ENCODE measurements at regions not wholly inside any gene's neighbourhood (a gene's known extent, or its start where the extent isn't known, plus 50 kb on each side); places are given as distances from the start of the nearest gene placed in this dataset.
"Not testable (repeated sequence)": the region's sequence is repeated elsewhere in the genome, so short reads cannot be mapped to it uniquely, and the experiment has no call there.

DNA sequence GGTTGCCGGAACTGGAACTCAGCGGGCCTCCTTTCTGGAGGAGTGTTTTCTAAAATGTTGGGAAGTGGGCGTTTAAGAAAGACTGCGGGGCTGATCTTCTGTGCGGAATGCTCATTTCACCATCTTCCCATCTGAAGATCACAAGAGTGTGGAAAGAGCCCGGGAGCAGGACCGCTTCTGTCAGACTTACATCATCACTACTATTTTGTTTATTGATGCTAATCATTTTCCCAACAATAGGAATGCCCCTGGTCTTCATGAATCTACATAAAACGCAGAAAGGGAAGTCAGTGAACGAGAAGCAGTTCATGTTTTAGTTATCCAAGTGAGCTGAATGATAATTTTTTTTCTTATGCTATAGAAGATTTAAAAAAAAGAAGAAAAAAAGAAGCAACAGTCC, 447.8 kb upstream of the MKI67 start:
- no peaks in the 10 kb centered on the region for H3K4me1 Mint-ChIP-seq
- H3K9me3 Mint-ChIP-seq, result no peaks in the 10 kb centered on the region
- DNase-seq (no peak), ATAC-seq (replicated peaks) (no peak)
- no peak overlapping the region for H3K27ac Mint-ChIP-seq
- H3K36me3 Mint-ChIP-seq, result peaks cover 0 to 2% of the 10 kb centered on the region in 2 donors
- H3K4me3 Mint-ChIP-seq, result no peak overlapping the region
- no peaks in the 10 kb centered on the region for H3K27me3 Mint-ChIP-seq

- H3K27me3 Mint-ChIP-seq, result no peaks in the 10 kb centered on the region
- DNase-seq (no peak), ATAC-seq (replicated peaks) (no peak)
- H3K36me3 Mint-ChIP-seq, result no peaks in the 10 kb centered on the region
- H3K4me3 Mint-ChIP-seq, result no peak overlapping the region
- H3K4me1 Mint-ChIP-seq, result no peaks in the 10 kb centered on the region
- no peaks in the 10 kb centered on the region for H3K9me3 Mint-ChIP-seq
- H3K27ac Mint-ChIP-seq, result no peak overlapping the region
These were observed 448.5 kb upstream of the MKI67 start for GRCh38 chr10:128574581-128575210.

GRCh38 chr10:128575761-128576160, 449.5 kb upstream of the MKI67 start:
- H3K9me3 Mint-ChIP-seq, result no peaks in the 10 kb centered on the region
- H3K27ac Mint-ChIP-seq, result no peak overlapping the region
- no peaks in the 10 kb centered on the region for H3K4me1 Mint-ChIP-seq
- no peak for DNase-seq
- no peak overlapping the region for H3K4me3 Mint-ChIP-seq
- ATAC-seq (replicated peaks), result no peak
- no peaks in the 10 kb centered on the region for H3K36me3 Mint-ChIP-seq
- no peaks in the 10 kb centered on the region for H3K27me3 Mint-ChIP-seq

DNA sequence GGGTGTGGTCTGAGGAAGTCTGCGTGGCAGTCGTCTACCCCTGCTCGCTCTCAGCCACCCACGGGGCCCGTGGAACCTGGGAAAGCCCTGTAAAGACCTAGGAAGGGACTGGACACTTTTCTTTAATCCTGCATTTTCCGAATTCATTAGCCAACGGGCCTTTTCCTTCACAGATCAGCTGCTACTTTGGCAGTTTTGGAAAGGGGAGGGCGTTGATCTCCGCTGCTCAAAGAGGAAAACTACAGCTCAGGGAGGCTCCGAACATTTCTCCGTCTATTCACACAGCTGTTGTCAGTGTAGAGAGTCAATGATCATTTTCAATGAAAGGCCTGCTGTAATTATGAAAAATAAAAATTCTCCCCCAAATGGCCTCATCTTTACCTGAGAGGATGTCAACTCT, 450.1 kb upstream of the MKI67 start:
- Mint-ChIP-seq H3K27ac (no peak overlapping the region), H3K27me3 (no peaks in the 10 kb centered on the region), H3K9me3 (no peaks in the 10 kb centered on the region), H3K36me3 (no peaks in the 10 kb centered on the region), H3K4me3 (no peak overlapping the region), H3K4me1 (no peaks in the 10 kb centered on the region)
- DNase-seq, result no peak
- no peak for ATAC-seq (replicated peaks)

DNA sequence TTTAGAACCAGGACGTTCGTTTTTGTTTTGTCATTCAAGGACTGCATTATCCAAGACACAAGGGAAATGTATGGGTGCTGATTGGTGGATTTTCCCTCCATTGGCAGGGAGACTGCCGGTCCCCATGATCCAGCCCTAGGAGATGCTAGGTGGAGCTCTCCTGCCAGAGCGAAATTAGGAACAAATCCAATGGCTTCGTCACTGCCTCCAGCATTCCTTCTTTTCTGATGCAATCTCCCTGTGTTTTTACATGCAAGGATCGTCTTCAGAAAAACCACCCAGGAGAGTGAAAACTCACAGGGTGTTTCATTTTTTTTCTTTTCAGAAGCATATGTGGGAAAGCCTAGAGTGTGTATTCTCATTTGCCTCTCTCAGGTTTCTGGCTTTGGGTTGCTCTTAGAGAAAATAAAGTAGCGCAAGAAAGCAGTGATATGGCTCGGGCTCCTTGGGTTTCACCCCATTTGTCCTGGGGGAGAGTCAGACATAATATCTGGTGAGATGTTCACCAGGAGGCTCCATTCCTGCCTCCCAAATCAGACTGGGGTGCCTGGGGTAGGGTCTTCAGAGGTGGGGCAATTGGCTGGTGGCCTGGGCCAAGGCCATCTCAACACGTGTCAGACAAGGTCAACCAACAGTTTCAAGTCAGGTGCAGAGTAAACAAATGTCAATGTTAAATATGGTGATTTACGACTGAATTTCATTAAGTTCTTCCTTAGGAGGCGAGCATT, 450.9 kb upstream of the MKI67 start:
- no peak overlapping the region for H3K27ac Mint-ChIP-seq
- ATAC-seq (replicated peaks) (no peak), DNase-seq (no peak)
- no peaks in the 10 kb centered on the region for H3K36me3 Mint-ChIP-seq
- H3K27me3 Mint-ChIP-seq, result no peaks in the 10 kb centered on the region
- no peak overlapping the region for H3K4me3 Mint-ChIP-seq
- H3K9me3 Mint-ChIP-seq, result no peaks in the 10 kb centered on the region
- no peaks in the 10 kb centered on the region for H3K4me1 Mint-ChIP-seq

- DNase-seq (no peak), ATAC-seq (replicated peaks) (no peak)
- Mint-ChIP-seq H3K27ac (no peak overlapping the region), H3K4me3 (no peak overlapping the region), H3K4me1 (no peaks in the 10 kb centered on the region), H3K9me3 (no peaks in the 10 kb centered on the region), H3K27me3 (no peaks in the 10 kb centered on the region), H3K36me3 (no peaks in the 10 kb centered on the region)
These were observed 451.9 kb upstream of the MKI67 start for GRCh38 chr10:128577958-128578750.

GRCh38 chr10:128578766-128579165, 452.5 kb upstream of the MKI67 start:
- no peaks in the 10 kb centered on the region for H3K27me3 Mint-ChIP-seq
- DNase-seq, result no peak
- no peaks in the 10 kb centered on the region for H3K36me3 Mint-ChIP-seq
- no peaks in the 10 kb centered on the region for H3K4me1 Mint-ChIP-seq
- ATAC-seq (replicated peaks), result no peak
- no peaks in the 10 kb centered on the region for H3K9me3 Mint-ChIP-seq
- no peak overlapping the region for H3K27ac Mint-ChIP-seq
- no peak overlapping the region for H3K4me3 Mint-ChIP-seq

DNA sequence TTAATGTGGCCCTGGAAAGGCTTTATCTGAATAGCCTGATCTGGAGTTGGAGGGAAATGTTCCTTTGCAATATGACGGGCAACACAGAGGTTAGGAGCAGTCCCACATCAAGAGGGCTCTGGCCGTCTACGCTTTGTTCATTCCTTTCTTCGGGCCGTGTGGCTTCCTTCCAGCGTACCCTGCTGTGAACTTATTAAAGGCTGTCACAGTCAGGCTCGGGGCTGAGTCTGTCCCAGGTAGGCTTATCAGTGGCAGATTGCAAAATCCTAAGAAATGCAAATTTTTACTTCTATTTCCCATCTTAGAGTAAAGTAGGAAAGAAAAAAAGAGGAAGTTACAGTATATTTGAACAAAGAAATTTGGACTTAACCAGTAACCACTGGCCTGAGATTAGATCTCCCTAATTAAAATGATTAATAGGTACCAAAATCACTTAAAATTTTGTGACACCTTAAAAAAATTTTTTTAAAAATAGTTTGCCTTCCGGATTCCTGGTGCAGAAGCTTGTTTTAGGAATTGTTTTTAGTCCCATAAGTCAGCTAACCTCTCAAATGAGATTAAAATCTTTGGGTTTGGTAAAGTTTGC, 453.1 kb upstream of the MKI67 start:
- Mint-ChIP-seq H3K36me3 (no peaks in the 10 kb centered on the region), H3K9me3 (no peaks in the 10 kb centered on the region), H3K27ac (no peak overlapping the region), H3K4me3 (no peak overlapping the region), H3K4me1 (no peaks in the 10 kb centered on the region), H3K27me3 (no peaks in the 10 kb centered on the region)
- DNase-seq, result no peak
- no peak for ATAC-seq (replicated peaks)

- ATAC-seq (replicated peaks) (no peak), DNase-seq (no peak)
- Mint-ChIP-seq H3K27me3 (no peaks in the 10 kb centered on the region), H3K27ac (no peak overlapping the region), H3K4me3 (no peak overlapping the region), H3K36me3 (no peaks in the 10 kb centered on the region), H3K4me1 (no peaks in the 10 kb centered on the region), H3K9me3 (no peaks in the 10 kb centered on the region)
These were observed 453.7 kb upstream of the MKI67 start for GRCh38 chr10:128579901-128580300.

DNA sequence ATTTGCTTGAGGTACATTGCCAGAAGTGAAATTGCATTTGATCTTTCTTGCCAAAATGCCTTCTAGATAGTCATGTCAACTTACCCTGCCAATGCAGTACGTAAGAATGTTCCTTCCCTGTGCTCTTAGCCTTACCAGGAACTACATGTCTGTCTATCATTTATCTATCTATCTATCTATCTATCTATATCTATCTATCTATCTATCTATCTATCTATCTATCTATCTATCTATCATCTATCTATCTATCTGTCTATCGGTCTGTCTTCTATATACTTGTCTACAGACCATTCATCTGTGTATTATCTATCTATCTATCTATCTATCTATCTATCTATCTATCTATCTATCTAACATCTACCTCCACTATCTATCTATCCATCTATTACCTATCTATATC, 456.9 kb upstream of the MKI67 start:
- H3K27me3 Mint-ChIP-seq; H3K36me3 Mint-ChIP-seq; ATAC-seq (replicated peaks); H3K4me1 Mint-ChIP-seq; H3K4me3 Mint-ChIP-seq; H3K27ac Mint-ChIP-seq; DNase-seq; H3K9me3 Mint-ChIP-seq: not testable (repeated sequence)

- H3K4me1 Mint-ChIP-seq; H3K27ac Mint-ChIP-seq; H3K9me3 Mint-ChIP-seq; H3K27me3 Mint-ChIP-seq; H3K4me3 Mint-ChIP-seq; ATAC-seq (replicated peaks); H3K36me3 Mint-ChIP-seq; DNase-seq: not testable (repeated sequence)
These were observed 460.4 kb upstream of the MKI67 start for GRCh38 chr10:128586599-128586998.

GRCh38 chr10:128587689-128588088, 461.5 kb upstream of the MKI67 start:
- Mint-ChIP-seq H3K4me3 (no peak overlapping the region), H3K27ac (no peak overlapping the region), H3K36me3 (no peaks in the 10 kb centered on the region), H3K27me3 (no peaks in the 10 kb centered on the region), H3K9me3 (peaks cover 0 to 1% of the 10 kb centered on the region in 2 donors), H3K4me1 (no peaks in the 10 kb centered on the region)
- ATAC-seq (replicated peaks) (no peak), DNase-seq (no peak)

- Mint-ChIP-seq H3K27me3 (no peaks in the 10 kb centered on the region), H3K36me3 (no peaks in the 10 kb centered on the region), H3K4me3 (no peak overlapping the region), H3K4me1 (no peaks in the 10 kb centered on the region), H3K9me3 (peaks cover 0 to 1% of the 10 kb centered on the region in 2 donors), H3K27ac (no peak overlapping the region)
- no peak for DNase-seq
- ATAC-seq (replicated peaks), result no peak
These were observed 462.2 kb upstream of the MKI67 start for GRCh38 chr10:128588402-128588801.

GRCh38 chr10:128594688-128595087, 468.5 kb upstream of the MKI67 start:
- H3K36me3 Mint-ChIP-seq, result no peaks in the 10 kb centered on the region

More at GRCh38 chr10:128594688-128595087, 468.5 kb upstream of the MKI67 start:
- Mint-ChIP-seq H3K27ac (no peak overlapping the region), H3K4me3 (no peak overlapping the region), H3K9me3 (peaks cover 4 to 5% of the 10 kb centered on the region in 2 donors), H3K27me3 (no peaks in the 10 kb centered on the region), H3K4me1 (no peaks in the 10 kb centered on the region)
- DNase-seq (no peak), ATAC-seq (replicated peaks) (no peak)

Data from stimulated activated naive B cell treated with anti-CD40 and anti-IgM and Interleukin-4, amounts not matched to agents 10 μg/mL and 1 μg/mL and 100 μg/mL, for 72 hours (primary cell).